ENCODE measurements at regions not wholly inside any gene's neighbourhood (a gene's known extent, or its start where the extent isn't known, plus 50 kb on each side); places are given as distances from the start of the nearest gene placed in this dataset.
"Not testable (repeated sequence)": the region's sequence is repeated elsewhere in the genome, so short reads cannot be mapped to it uniquely, and the experiment has no call there.

- no peak for DNase-seq (ENCODE audit: extremely low read depth in 1 of 2, low read depth in 1 of 2)
Observed at GRCh38 chr14:43755707-43756106, 751.4 kb downstream of the FSCB start.

- no peak for DNase-seq (ENCODE audit: extremely low read depth in 1 of 2, low read depth in 1 of 2)
Observed at GRCh38 chr14:43754838-43755237, 752.2 kb downstream of the FSCB start.

GRCh38 chr14:43745746-43746145 is 761.3 kb downstream of the FSCB start:
- no peak for DNase-seq (ENCODE audit: extremely low read depth in 1 of 2, low read depth in 1 of 2)

GRCh38 chr14:43735932-43736331 is 771.2 kb downstream of the FSCB start:
- no peak for DNase-seq (ENCODE audit: extremely low read depth in 1 of 2, low read depth in 1 of 2)

- no peak for DNase-seq (ENCODE audit: extremely low read depth in 1 of 2, low read depth in 1 of 2)
Observed at GRCh38 chr14:43729143-43729542, 777.9 kb downstream of the FSCB start.

GRCh38 chr14:43706900-43707299 is 800.2 kb downstream of the FSCB start:
- DNase-seq (ENCODE audit: extremely low read depth in 1 of 2, low read depth in 1 of 2) = no peak

- not testable (repeated sequence) for DNase-seq (ENCODE audit: extremely low read depth in 1 of 2, low read depth in 1 of 2)
Observed at GRCh38 chr14:43698561-43699284, 808.4 kb downstream of the FSCB start.

- no peak for DNase-seq (ENCODE audit: extremely low read depth in 1 of 2, low read depth in 1 of 2)
Observed at GRCh38 chr14:43697003-43697402, 810.1 kb downstream of the FSCB start.

DNA sequence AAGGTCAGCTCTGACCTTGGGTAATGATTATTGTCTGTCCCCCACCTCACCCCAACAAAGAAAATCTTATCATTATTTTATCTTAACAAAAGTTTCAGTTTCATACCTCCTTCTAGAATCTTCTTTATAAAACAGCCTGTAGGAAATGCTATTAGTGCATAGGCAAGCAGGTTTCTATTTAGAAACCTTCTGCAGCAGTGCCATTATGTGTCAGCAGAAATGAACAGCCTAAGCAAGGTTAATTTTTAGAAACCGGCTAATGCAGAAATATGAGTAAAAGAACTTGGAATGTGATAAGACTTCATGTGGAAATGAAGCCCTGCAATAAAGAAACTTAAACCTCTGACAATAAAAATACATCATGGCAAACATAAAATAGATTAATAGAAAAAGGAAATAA is 814.4 kb downstream of the FSCB start:
- DNase-seq (ENCODE audit: extremely low read depth in 1 of 2, low read depth in 1 of 2) = no peak

DNA sequence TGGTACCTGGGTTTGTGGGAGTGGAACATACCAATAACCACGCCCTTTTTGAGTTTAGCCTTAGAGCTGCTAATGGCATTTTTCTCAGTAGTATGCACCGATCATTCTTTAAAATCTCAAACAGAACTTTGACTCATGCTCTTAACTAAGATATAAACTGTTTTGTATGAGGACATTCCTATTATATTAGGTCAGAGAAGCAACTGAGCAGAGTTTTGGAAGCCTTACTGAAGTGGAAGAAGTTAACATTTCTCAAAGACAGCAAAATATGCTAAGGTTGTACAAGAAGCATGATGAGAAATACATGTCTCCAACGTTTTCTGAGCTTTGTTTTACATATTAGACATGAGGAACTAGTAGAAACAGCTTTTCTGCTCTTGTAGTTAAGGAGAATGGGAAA is 819.2 kb downstream of the FSCB start:
- DNase-seq (ENCODE audit: extremely low read depth in 1 of 2, low read depth in 1 of 2) = no peak

GRCh38 chr14:43677581-43677980 is 829.5 kb downstream of the FSCB start:
- no peak for DNase-seq (ENCODE audit: extremely low read depth in 1 of 2, low read depth in 1 of 2)

DNA sequence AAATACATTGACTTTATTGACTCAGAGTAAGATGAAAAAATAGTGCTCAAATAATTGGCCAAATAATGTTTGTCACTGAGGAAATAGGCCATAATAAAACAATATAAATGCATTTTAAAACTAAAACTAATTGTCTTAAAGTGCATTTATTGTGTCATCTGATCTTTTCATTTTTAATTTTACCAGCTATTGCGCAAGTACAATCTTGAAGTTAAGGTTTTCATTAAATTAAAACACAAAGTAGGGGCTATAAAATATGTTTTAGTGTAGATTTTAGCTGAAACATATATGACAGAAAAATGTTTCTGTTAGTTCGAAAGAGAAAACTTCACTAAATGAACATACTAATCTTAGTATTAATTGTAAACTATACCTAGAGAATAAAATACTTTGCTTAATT is 832.8 kb downstream of the FSCB start:
- DNase-seq (ENCODE audit: extremely low read depth in 1 of 2, low read depth in 1 of 2) = no peak

DNA sequence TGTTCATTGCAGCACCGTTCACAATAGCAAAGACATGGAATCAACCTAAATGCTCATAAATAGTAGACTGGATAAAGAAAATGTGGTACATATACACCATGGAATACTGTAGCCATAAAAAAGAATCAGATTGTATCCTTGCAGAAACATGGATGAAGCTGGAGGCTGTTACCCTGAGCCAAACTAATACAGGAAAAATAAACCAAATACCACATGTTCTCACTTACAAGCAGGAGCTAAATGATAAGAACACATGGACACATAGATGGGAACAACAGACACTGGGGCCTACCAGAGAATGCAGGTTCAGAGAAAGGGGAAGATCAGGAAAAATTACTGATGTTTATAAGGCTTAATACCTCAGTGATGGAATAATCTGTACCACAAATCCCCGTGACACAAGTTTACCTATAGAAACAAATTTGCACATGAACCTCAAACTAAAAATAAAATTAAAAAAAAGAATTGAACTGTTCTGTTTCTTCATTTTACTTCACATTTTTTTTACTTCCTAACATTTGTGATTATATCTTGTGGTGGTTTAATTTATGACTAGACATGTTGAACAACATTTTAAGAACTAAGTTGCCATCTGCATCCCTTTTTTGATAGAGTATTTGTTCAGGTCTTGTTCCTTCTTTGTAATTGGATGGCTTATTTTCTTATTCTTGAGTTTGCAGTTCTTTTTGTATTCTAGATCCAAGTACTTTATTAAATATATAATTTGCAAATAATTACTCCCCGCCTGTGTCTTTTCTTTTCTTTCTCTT is 835.2 kb downstream of the FSCB start:
- no peak for DNase-seq (ENCODE audit: extremely low read depth in 1 of 2, low read depth in 1 of 2)

GRCh38 chr14:43669355-43669754 is 837.7 kb downstream of the FSCB start:
- no peak for DNase-seq (ENCODE audit: extremely low read depth in 1 of 2, low read depth in 1 of 2)

- no peak for DNase-seq (ENCODE audit: extremely low read depth in 1 of 2, low read depth in 1 of 2)
Observed at GRCh38 chr14:43665570-43666267, 841.4 kb downstream of the FSCB start.

DNA sequence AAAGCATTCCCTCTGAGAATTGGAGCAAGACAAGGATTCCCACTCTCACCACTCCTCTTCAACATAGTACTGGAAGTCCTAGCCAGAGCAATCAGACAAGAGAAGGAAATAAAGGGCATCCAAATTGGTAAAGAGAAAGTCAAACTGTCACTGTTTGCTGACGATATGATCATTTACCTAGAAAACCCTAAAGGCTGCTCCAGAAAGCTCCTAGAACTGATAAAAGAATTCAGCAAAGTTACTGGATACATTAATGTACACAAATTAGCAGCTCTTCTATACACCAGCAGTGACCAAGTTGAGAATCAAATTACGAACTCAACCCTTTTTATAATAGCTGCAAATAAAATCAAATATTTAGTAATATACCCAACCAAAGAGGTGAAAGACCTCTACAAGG is 851.9 kb downstream of the FSCB start:
- DNase-seq (ENCODE audit: extremely low read depth in 1 of 2, low read depth in 1 of 2) = not testable (repeated sequence)

DNA sequence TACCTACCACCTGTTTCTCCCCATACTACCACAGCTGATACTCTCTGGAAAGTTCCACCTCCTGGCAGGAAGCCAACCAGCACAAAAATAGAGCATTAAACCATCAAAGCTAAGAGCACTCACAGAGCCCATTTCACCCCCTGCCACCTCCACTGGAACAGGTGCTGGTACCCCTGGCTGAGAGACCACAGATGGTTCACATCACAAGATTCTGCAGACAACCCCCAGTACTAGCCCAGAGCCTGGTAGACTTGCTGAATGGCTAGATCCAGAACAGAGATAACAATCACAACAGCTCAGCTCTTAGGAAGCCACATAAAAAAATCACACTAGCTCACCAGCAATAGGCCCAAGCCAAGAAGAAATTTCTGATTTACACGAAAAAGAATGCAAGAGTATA is 855.2 kb downstream of the FSCB start:
- no peak for DNase-seq (ENCODE audit: extremely low read depth in 1 of 2, low read depth in 1 of 2)

DNA sequence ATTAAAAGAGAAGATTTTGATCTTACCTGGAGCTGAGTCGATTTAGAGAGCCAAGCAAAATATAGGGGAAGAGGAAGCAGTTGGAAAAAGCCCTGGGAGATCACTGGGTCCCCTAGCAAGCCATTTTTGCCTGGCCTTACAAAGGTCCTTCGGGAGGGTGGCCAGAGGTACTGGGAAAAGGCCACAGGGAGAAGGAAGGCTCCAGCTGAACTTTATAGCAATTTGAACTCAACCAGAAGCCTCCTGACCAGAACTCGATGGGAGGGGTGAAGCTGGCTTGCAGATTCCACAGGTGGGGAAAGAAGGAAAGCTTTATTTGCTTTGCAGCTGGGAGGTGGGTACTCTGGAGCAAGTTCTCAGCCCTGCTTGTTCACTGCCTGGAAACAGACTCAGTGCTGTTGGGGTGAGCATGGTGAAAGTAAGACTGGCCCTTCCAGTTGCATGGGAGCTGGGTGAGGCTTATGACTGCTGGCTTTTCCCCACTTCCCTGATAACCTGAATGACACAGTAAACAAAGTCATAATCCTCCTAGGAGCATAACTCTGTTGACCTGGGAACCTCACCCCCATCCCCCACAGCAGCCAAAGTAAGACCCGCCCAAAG is 855.8 kb downstream of the FSCB start:
- no peak for DNase-seq (ENCODE audit: extremely low read depth in 1 of 2, low read depth in 1 of 2)

- DNase-seq (ENCODE audit: extremely low read depth in 1 of 2, low read depth in 1 of 2) = no peak
Observed at GRCh38 chr14:43649508-43649907, 857.6 kb downstream of the FSCB start.

DNA sequence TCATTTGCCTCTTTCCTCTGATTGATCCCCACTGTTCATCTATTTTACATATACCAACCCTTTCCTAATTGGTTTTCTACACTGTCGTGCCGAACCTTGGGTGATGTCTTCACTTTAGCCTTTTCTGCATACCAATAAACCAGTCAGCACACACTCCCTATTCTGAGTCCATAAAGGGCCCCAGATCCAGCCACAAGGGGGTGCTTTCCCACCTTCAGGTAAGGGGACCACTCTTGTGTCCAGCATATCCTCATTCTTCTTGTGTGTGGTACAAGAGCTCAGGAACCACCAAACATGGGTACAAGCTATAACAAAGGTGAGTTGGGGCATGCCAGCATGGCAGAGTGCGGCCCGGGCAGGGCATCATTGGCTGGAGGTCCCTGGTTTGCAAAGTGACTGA is 859.8 kb downstream of the FSCB start:
- no peak for DNase-seq (ENCODE audit: extremely low read depth in 1 of 2, low read depth in 1 of 2)

GRCh38 chr14:43640718-43641267 is 866.3 kb downstream of the FSCB start:
- DNase-seq (ENCODE audit: extremely low read depth in 1 of 2, low read depth in 1 of 2) = no peak
